Lung (tissue), 11 donors: ENCODE measurements at regions not wholly inside any gene's neighbourhood (a gene's known extent, or its start where the extent isn't known, plus 50 kb on each side); places are given as distances from the start of the nearest gene placed in this dataset.

ENCODE experiments used
- ATAC-seq: fragments of 200-7000 bp; cut with Tn5 transposase; one replicate; pipeline ENCODE4 v1.9.1; 2020; ENCODE audit warnings: moderate number of reproducible peaks; ENCODE audit not compliant: insufficient read depth, low FRiP score
- DNase-seq, 3 donors: peaks; one replicate each; pipeline ENCODE4 v3.0.0-alpha.2; 2013 to 2017
- H3K27ac ChIP-seq, 2 donors: one replicate each; pipeline ENCODE4 v1.5.1; 2013; ENCODE audit warnings: mild to moderate bottlenecking in 2 of 2, moderate library complexity in 2 of 2, control low read depth in 1 of 2, inconsistent platforms in 1 of 2, low read depth in 1 of 2, low read length in 1 of 2
- H3K27me3 ChIP-seq, 3 donors: one replicate each; pipeline ENCODE4 v1.5.1; 2013; ENCODE audit warnings: low read length in 2 of 3; ENCODE audit not compliant: control insufficient read depth in 3 of 3, insufficient read depth in 3 of 3
- H3K36me3 ChIP-seq, 4 donors: one replicate each; pipeline ENCODE4 v1.5.1; 2013; ENCODE audit warnings: low read length in 4 of 4, mild to moderate bottlenecking in 1 of 4, moderate library complexity in 1 of 4; ENCODE audit not compliant: control insufficient read depth in 4 of 4, insufficient read depth in 4 of 4
- H3K4me1 ChIP-seq, 5 donors: one replicate each; pipeline ENCODE4 v1.5.1; 2013; ENCODE audit warnings: low read length in 5 of 5, mild to moderate bottlenecking in 2 of 5, moderate library complexity in 1 of 5; ENCODE audit not compliant: control insufficient read depth in 5 of 5, insufficient read depth in 5 of 5
- H3K4me3 ChIP-seq: one replicate; pipeline ENCODE4 v1.5.1; 2013; ENCODE audit warnings: mild to moderate bottlenecking, control low read depth, moderate library complexity
- H3K9ac ChIP-seq, 2 donors: one replicate each; pipeline ENCODE4 v1.5.1; 2013; ENCODE audit warnings: low read length in 2 of 2, control low read depth in 1 of 2; ENCODE audit not compliant: insufficient read depth in 1 of 2
- H3K9me3 ChIP-seq, 4 donors: one replicate each; pipeline ENCODE4 v1.5.1; 2013; ENCODE audit warnings: low read length in 3 of 4, mild to moderate bottlenecking in 1 of 4, moderate library complexity in 1 of 4; ENCODE audit not compliant: control insufficient read depth in 4 of 4, insufficient read depth in 3 of 4
- WGBS, 2 donors: extraction: QIAGEN DNeasy Blood & Tissue Kit; methylation state at CpG; one replicate each; pipeline ENCODE4 v1.1.7; 2013; 5-methylcytosine and 5-hydroxymethylcytosine counted together
- TF ChIP-seq, protein P1 (sequence below): IDR thresholded peaks from 2 replicates; pipeline ENCODE4 v1.5.1; 2012; ENCODE audit warnings: mild to moderate bottlenecking; ENCODE audit errors: control extremely low read depth, extremely low read depth
- donor health status: control.
- donor health status: control.
- donor health status: Bipolar disorder and iron deficiency.
- donor health status: healthy.
- donor health status: DM: yes; HTN: yes; CAD: no.

DNA sequence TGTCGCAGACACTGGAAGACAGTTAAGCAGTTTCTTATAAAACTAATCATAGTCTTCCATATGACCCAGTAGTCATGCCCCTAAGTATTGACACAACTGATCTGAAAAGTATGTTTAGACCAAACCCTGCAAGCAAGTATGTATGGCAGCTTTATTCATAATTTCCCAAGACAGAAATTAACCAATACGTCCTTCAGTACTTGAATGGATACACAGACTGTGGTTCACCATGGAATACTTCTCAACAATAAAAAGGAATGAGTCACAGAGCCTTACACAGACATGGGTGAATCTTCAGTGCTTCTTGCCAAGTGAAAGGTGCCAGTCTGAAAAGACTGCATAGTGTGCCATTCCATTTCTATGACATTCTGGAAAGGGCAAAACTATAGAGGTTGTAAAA, 50.2 kb upstream of the AKR1E2 start:
- TF ChIP-seq, protein P1, sequence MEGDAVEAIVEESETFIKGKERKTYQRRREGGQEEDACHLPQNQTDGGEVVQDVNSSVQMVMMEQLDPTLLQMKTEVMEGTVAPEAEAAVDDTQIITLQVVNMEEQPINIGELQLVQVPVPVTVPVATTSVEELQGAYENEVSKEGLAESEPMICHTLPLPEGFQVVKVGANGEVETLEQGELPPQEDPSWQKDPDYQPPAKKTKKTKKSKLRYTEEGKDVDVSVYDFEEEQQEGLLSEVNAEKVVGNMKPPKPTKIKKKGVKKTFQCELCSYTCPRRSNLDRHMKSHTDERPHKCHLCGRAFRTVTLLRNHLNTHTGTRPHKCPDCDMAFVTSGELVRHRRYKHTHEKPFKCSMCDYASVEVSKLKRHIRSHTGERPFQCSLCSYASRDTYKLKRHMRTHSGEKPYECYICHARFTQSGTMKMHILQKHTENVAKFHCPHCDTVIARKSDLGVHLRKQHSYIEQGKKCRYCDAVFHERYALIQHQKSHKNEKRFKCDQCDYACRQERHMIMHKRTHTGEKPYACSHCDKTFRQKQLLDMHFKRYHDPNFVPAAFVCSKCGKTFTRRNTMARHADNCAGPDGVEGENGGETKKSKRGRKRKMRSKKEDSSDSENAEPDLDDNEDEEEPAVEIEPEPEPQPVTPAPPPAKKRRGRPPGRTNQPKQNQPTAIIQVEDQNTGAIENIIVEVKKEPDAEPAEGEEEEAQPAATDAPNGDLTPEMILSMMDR = no peak
- Histone ChIP-seq H3K27ac (no peak overlapping the region), H3K4me1 (no peaks in the 10 kb centered on the region), H3K36me3 (no peaks in the 10 kb centered on the region), H3K9ac (no peak overlapping the region), H3K27me3 (peaks cover 0 to 4% (median 2%) of the 10 kb centered on the region in 3 donors), H3K9me3 (no peaks in the 10 kb centered on the region), H3K4me3 (no peak overlapping the region)
- WGBS, 2 donors = 93% methylated on average over 2 of the region's 2 CpGs
- ATAC-seq (no peak), DNase-seq (no peak)

DNA sequence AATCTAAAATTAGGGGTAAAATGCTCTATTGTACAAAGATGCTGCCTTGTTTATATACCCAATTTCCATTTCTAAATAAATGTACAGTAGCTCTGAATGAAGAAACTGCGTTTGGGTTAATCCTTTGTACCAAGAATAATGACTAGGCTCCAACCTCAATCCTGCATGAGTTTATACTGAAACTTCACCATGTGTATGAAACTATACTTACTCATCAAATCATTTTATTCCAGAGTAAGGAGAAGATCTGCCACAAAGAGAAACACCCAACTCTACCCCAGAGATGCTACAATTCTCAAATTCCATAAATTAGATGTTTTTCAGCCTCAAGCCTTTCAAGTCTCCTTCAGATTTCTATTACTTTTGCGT, 53.8 kb upstream of the AKR1E2 start:
- TF ChIP-seq, protein P1 = no peak
- WGBS, 2 donors = 85 to 92% methylated on average over 2 of the region's 2 CpGs
- no peak for DNase-seq
- no peak overlapping the region for H3K4me3 ChIP-seq
- H3K9me3 ChIP-seq = no peaks in the 10 kb centered on the region
- H3K27me3 ChIP-seq = peaks cover 0 to 2% (median 0%) of the 10 kb centered on the region in 3 donors
- ATAC-seq = no peak
- peaks cover 0 to 13% (median 0%) of the 10 kb centered on the region in 5 donors for H3K4me1 ChIP-seq
- no peaks in the 10 kb centered on the region for H3K36me3 ChIP-seq
- no peak overlapping the region for H3K9ac ChIP-seq
- peak overlapping the region in 1 of 2 donors; percentile 87 for H3K27ac ChIP-seq

DNA sequence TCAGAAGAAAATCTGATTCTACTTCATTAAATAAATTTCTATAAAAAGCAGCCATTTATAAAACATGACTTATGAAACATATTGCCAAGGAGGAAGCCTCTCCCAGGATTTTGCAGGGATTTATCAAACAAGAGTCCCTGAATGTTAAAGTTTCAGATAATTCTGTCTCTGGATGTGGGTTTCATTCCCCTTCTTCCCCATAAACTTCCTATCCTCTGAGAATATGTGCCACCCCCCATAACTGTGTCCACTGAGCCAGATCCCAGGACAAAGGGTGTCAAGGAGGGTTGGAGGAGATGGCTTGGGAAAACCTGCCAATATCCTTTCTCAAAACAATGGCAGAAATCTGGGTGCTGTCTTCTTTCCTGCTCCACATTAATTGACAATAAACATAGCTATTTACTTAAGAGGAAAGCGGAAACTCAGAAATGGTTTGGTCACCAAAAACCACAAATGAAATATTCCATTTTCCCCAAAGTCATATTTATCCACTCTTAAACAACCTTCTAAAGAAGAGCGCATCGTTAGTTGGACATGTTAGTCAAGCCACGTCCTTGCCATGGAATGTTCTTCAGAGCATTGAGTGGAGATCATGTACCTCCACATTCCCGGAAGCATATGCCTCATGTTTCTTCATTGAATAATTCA, 54.3 kb upstream of the AKR1E2 start:
- WGBS, 2 donors = 71 to 88% methylated on average over 5 of the region's 5 CpGs

More for the DNA sequence above, 54.3 kb upstream of the AKR1E2 start:
- TF ChIP-seq, protein P1 = no peak
- Histone ChIP-seq H3K9ac (no peak overlapping the region), H3K9me3 (no peaks in the 10 kb centered on the region), H3K27me3 (peaks cover 0 to 2% (median 0%) of the 10 kb centered on the region in 3 donors), H3K4me3 (no peak overlapping the region), H3K27ac (peak overlapping the region; percentile 10 to 87), H3K36me3 (no peaks in the 10 kb centered on the region), H3K4me1 (peaks cover 0 to 17% (median 0%) of the 10 kb centered on the region in 5 donors)
- ATAC-seq = no peak
- no peak for DNase-seq
